ENCODE measurements at regions not wholly inside any gene's neighbourhood (a gene's known extent, or its start where the extent isn't known, plus 50 kb on each side); places are given as distances from the start of the nearest gene placed in this dataset.
A peak's percentile ranks its signal among the peaks of the same experiment; 100 is the strongest.

GRCh38 chr5:68711293-68712200 is 382.3 kb upstream of the SLC30A5 start:
- H3K36me3 ChIP-seq: no peaks in the 10 kb centered on the region
- TF ChIP-seq, protein P1, sequence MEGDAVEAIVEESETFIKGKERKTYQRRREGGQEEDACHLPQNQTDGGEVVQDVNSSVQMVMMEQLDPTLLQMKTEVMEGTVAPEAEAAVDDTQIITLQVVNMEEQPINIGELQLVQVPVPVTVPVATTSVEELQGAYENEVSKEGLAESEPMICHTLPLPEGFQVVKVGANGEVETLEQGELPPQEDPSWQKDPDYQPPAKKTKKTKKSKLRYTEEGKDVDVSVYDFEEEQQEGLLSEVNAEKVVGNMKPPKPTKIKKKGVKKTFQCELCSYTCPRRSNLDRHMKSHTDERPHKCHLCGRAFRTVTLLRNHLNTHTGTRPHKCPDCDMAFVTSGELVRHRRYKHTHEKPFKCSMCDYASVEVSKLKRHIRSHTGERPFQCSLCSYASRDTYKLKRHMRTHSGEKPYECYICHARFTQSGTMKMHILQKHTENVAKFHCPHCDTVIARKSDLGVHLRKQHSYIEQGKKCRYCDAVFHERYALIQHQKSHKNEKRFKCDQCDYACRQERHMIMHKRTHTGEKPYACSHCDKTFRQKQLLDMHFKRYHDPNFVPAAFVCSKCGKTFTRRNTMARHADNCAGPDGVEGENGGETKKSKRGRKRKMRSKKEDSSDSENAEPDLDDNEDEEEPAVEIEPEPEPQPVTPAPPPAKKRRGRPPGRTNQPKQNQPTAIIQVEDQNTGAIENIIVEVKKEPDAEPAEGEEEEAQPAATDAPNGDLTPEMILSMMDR (IDR thresholded peaks at IDR 0.05; ENCODE audit: low read depth, low read length): no peak
- no peaks in the 10 kb centered on the region for H3K27me3 ChIP-seq
- H3K9me3 ChIP-seq (ENCODE audit: low read depth): no peaks in the 10 kb centered on the region
- H3K4me1 ChIP-seq (ENCODE audit: low read depth): peaks cover 61% of the 10 kb centered on the region
- H3K4me3 ChIP-seq: no peak overlapping the region
- DNase-seq (ENCODE audit: low read depth in 1 of 2, low spot score in 1 of 2): no peak
- H3K27ac ChIP-seq: peak overlapping the region; percentile 91

GRCh38 chr5:68714810-68715209 is 379.0 kb upstream of the SLC30A5 start:
- Histone ChIP-seq H3K27ac (no peak overlapping the region), H3K4me1 (ENCODE audit: low read depth) (peaks cover 39% of the 10 kb centered on the region), H3K9me3 (ENCODE audit: low read depth) (no peaks in the 10 kb centered on the region), H3K36me3 (no peaks in the 10 kb centered on the region), H3K4me3 (no peak overlapping the region), H3K27me3 (no peaks in the 10 kb centered on the region)
- DNase-seq (ENCODE audit: low read depth in 1 of 2, low spot score in 1 of 2): no peak
- TF ChIP-seq, protein P1 (IDR thresholded peaks at IDR 0.05; ENCODE audit: low read depth, low read length): no peak

DNA sequence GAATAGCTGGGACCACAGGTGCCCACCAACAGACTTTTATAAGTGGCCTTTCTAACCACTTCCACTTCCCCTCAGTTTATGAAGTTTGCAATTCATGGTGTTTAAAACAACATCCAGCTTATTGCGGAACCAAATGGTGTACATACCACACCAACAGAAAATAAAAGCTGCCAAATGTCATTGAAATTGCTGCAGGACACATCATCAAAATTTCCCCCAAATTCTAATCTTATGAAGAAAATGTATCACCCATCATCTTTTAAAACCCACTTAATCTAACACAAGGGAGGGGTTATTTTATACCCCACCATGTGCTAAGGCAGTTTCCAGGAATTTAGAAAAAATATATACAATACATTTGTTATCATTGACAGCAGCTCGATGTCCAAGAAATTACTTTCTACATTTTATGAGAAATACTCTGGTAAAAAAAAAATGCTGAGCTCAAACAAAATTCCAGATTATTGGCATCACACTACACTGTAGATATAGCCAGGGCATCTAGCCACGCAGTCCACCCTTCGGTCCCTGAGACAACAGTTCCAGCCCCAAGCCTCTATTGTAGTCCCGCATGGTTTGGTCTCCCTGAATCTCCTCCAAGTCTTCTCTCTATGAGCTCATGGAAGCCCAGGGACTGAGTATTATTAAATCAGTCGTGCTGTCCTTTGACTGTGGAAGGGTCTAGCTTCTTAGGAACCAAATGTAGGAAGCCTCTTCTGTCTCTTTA is 372.8 kb upstream of the SLC30A5 start:
- Histone ChIP-seq H3K4me1 (ENCODE audit: low read depth) (peaks cover 13% of the 10 kb centered on the region), H3K4me3 (no peak overlapping the region), H3K27me3 (no peaks in the 10 kb centered on the region), H3K36me3 (no peaks in the 10 kb centered on the region), H3K27ac (no peak overlapping the region), H3K9me3 (ENCODE audit: low read depth) (no peaks in the 10 kb centered on the region)
- TF ChIP-seq, protein P1 (IDR thresholded peaks at IDR 0.05; ENCODE audit: low read depth, low read length): no peak
- DNase-seq (ENCODE audit: low read depth in 1 of 2, low spot score in 1 of 2): no peak

DNA sequence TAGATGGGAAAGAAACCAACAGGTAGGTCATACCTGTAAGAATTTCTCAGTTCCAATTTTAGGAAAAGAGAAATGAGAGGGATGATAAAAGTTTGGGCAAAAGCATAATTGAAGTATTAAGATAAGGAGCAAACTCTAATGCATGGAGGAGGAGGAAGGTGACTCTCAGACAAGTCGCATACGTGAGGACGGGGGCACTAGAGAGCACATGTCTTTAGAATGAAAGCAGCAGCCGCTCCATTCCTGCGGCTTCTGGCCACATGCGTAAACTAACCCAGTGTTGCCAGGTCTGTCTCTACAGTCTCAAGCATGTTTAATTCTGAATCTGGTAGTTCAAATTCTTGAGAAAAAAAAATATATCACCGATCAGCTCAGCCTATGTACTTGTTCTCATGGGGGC is 371.5 kb upstream of the SLC30A5 start:
- Histone ChIP-seq H3K36me3 (no peaks in the 10 kb centered on the region), H3K4me1 (ENCODE audit: low read depth) (peaks cover 24% of the 10 kb centered on the region), H3K27me3 (no peaks in the 10 kb centered on the region), H3K4me3 (no peak overlapping the region), H3K27ac (no peak overlapping the region), H3K9me3 (ENCODE audit: low read depth) (no peaks in the 10 kb centered on the region)
- DNase-seq (ENCODE audit: low read depth in 1 of 2, low spot score in 1 of 2): no peak
- TF ChIP-seq, protein P1 (IDR thresholded peaks at IDR 0.05; ENCODE audit: low read depth, low read length): no peak

- peak in 1 of 2 donors; percentile 65 for DNase-seq (ENCODE audit: low read depth in 1 of 2, low spot score in 1 of 2)
Observed at GRCh38 chr5:68725905-68726683, 367.7 kb upstream of the SLC30A5 start.

More at GRCh38 chr5:68725905-68726683, 367.7 kb upstream of the SLC30A5 start:
- Histone ChIP-seq H3K36me3 (no peaks in the 10 kb centered on the region), H3K27ac (peak overlapping the region; percentile 48), H3K27me3 (no peaks in the 10 kb centered on the region), H3K4me1 (ENCODE audit: low read depth) (peaks cover 30% of the 10 kb centered on the region), H3K9me3 (ENCODE audit: low read depth) (no peaks in the 10 kb centered on the region), H3K4me3 (no peak overlapping the region)
- TF ChIP-seq, protein P1 (IDR thresholded peaks at IDR 0.05; ENCODE audit: low read depth, low read length): no peak

Measured in cardiac muscle cell (in vitro differentiated cells and primary cell).